Mesenchymal stem cell (in vitro differentiated cells and primary cell): ENCODE measurements at regions not wholly inside any gene's neighbourhood (a gene's known extent, or its start where the extent isn't known, plus 50 kb on each side); places are given as distances from the start of the nearest gene placed in this dataset.

Experiments used
- DNase-seq: peaks from one replicate; pipeline ENCODE4 v3.0.0-alpha.2; 2013
- H2AFZ ChIP-seq: one replicate; pipeline ENCODE4 v1.6.1; 2013; ENCODE audit warnings: low read depth, mild to moderate bottlenecking, control low read depth, inconsistent platforms, low read length, moderate library complexity
- H2AK5ac ChIP-seq: 2 replicates; pipeline ENCODE4 v1.6.1; 2013; ENCODE audit warnings: low read length, moderate library complexity, mild to moderate bottlenecking, inconsistent platforms; ENCODE audit not compliant: severe bottlenecking
- H2BK120ac ChIP-seq: one replicate; pipeline ENCODE4 v1.6.1; 2013; ENCODE audit warnings: low read depth, mild to moderate bottlenecking, inconsistent platforms, low read length, moderate library complexity
- H2BK12ac ChIP-seq, 2 experiments: one replicate each; pipeline ENCODE4 v1.6.1; 2013; ENCODE audit warnings: inconsistent platforms in 2 of 2, low read length in 2 of 2, mild to moderate bottlenecking in 2 of 2, moderate library complexity in 2 of 2, control low read depth in 1 of 2
- H2BK15ac ChIP-seq: one replicate; pipeline ENCODE4 v1.6.1; 2013; ENCODE audit warnings: mild to moderate bottlenecking, low read depth, inconsistent platforms; ENCODE audit not compliant: poor library complexity, severe bottlenecking
- H2BK5ac ChIP-seq: 2 replicates; pipeline ENCODE4 v1.6.1; 2013; ENCODE audit warnings: low read depth, mild to moderate bottlenecking, low read length, control low read depth, inconsistent platforms; ENCODE audit not compliant: poor library complexity, severe bottlenecking
- H3K14ac ChIP-seq, 2 experiments: one replicate each; pipeline ENCODE4 v1.6.1; 2013; ENCODE audit warnings: inconsistent platforms in 2 of 2, low read length in 2 of 2, control low read depth in 1 of 2, mild to moderate bottlenecking in 1 of 2, moderate library complexity in 1 of 2
- H3K18ac ChIP-seq, 2 experiments: one replicate each; pipeline ENCODE4 v1.6.1; 2013; ENCODE audit warnings: inconsistent platforms in 2 of 2, low read length in 2 of 2, control low read depth in 1 of 2, low read depth in 1 of 2, mild to moderate bottlenecking in 1 of 2
- H3K23ac ChIP-seq, 2 experiments: one replicate each; pipeline ENCODE4 v1.6.1; 2013; ENCODE audit warnings: inconsistent platforms in 2 of 2, low read length in 2 of 2, mild to moderate bottlenecking in 2 of 2, moderate library complexity in 2 of 2, control low read depth in 1 of 2
- H3K27ac ChIP-seq: 2 replicates; pipeline ENCODE4 v1.5.1; 2013; ENCODE audit warnings: mild to moderate bottlenecking, moderate library complexity, low read length, control low read depth, inconsistent platforms; ENCODE audit not compliant: poor library complexity, severe bottlenecking
- H3K27me3 ChIP-seq, 2 experiments: 2 replicates each; pipeline versions ENCODE4 v1.6.1 to v1.7.0; 2013; ENCODE audit warnings: low read length in 2 of 2, mild to moderate bottlenecking in 2 of 2, moderate library complexity in 2 of 2, control low read depth in 1 of 2, inconsistent platforms in 1 of 2; ENCODE audit not compliant: control insufficient read depth in 1 of 2, insufficient read depth in 1 of 2
- H3K36me3 ChIP-seq, 2 experiments: 2 replicates each; pipeline versions ENCODE4 v1.6.1 to v1.7.0; 2013; ENCODE audit warnings: low read length in 2 of 2, control low read depth in 1 of 2, inconsistent platforms in 1 of 2, low read depth in 1 of 2, mild to moderate bottlenecking in 1 of 2; ENCODE audit not compliant: insufficient read depth in 2 of 2, control insufficient read depth in 1 of 2
- H3K4ac ChIP-seq, 2 experiments: one replicate each; pipeline ENCODE4 v1.6.1; 2013; ENCODE audit warnings: inconsistent platforms in 2 of 2, low read length in 2 of 2, mild to moderate bottlenecking in 2 of 2, moderate library complexity in 2 of 2, control low read depth in 1 of 2, low read depth in 1 of 2
- H3K4me1 ChIP-seq: 2 replicates; pipeline ENCODE4 v1.6.1; 2013; ENCODE audit warnings: low read depth, low read length, control low read depth; ENCODE audit not compliant: control insufficient read depth, insufficient read depth
- H3K4me2 ChIP-seq: 2 replicates; pipeline ENCODE4 v1.6.1; 2013; ENCODE audit warnings: low read length, mild to moderate bottlenecking, inconsistent platforms; ENCODE audit not compliant: poor library complexity, severe bottlenecking
- H3K4me3 ChIP-seq, 2 experiments: 2 replicates each; pipeline versions ENCODE4 v1.5.1 to v1.7.0; 2013; ENCODE audit warnings: low read length in 2 of 2, mild to moderate bottlenecking in 2 of 2, control low read depth in 1 of 2, low read depth in 1 of 2; ENCODE audit not compliant: insufficient read depth in 1 of 2
- H3K79me1 ChIP-seq: replicated peaks from 2 replicates; pipeline ENCODE4 v1.6.1; 2013; ENCODE audit warnings: mild to moderate bottlenecking, control low read depth, low read length, inconsistent platforms; ENCODE audit not compliant: poor library complexity, severe bottlenecking
- H3K9ac ChIP-seq: 2 replicates; pipeline ENCODE4 v1.7.0; 2013; ENCODE audit warnings: mild to moderate bottlenecking, low read length, moderate library complexity
- H3K9me3 ChIP-seq: 2 replicates; pipeline ENCODE4 v1.7.0; 2013; ENCODE audit warnings: mild to moderate bottlenecking, low read length; ENCODE audit not compliant: control insufficient read depth
- H4K8ac ChIP-seq: one replicate; pipeline ENCODE4 v1.6.1; 2013; ENCODE audit warnings: inconsistent platforms, mild to moderate bottlenecking, low read length, moderate library complexity
- H4K91ac ChIP-seq: one replicate; pipeline ENCODE4 v1.6.1; 2013; ENCODE audit warnings: mild to moderate bottlenecking, low read length, inconsistent platforms
- WGBS: methylation state at CpG from one replicate; pipeline ENCODE4 v1.1.7; 2013; ENCODE audit warnings: mixed read lengths; 5-methylcytosine and 5-hydroxymethylcytosine counted together

DNA sequence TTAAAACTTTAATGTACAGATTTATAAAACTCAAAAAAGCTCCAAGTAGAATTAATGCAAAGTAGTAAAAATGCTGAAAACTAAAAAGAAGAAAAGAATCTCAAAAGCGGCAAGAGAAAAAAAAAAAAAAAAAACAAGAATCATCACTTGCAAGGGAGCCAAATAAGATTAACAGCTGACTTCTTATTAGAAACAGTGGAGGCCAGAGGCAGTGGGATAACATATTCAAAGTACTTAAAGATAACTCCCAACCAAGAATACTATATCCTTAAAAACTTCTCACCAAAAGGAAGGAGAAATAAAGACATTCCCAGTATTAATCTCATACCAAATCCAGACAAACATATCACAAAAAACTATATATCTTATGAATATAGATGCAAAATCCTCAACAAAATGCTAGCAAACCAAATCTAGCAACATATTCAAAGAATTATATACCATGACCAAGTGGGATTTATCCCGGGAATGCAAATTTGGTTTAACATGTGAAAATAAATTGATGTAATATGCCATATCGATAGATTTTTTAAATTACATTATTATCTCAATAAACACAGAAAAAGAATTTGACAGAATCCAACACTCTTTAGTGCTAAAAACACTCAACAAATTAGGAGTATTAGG lies 62.7 kb downstream of the CAMK2N1 start:
- WGBS = no CpG with 5 or more reads among the region's 3 CpGs
- no peak overlapping the region for H3K4ac ChIP-seq
- H3K9ac ChIP-seq = no peak overlapping the region
- no peak overlapping the region for H3K18ac ChIP-seq
- H3K27me3 ChIP-seq = peaks cover 13 to 14% of the 10 kb centered on the region in 2 experiments
- no peak overlapping the region for H3K14ac ChIP-seq
- H2BK5ac ChIP-seq = no peak overlapping the region
- H2BK15ac ChIP-seq = no peak overlapping the region
- H4K91ac ChIP-seq = no peak overlapping the region
- no peak overlapping the region for H3K4me2 ChIP-seq
- H3K27ac ChIP-seq = no peak overlapping the region
- no peak overlapping the region for H2AFZ ChIP-seq
- H2AK5ac ChIP-seq = no peak overlapping the region
- no peak overlapping the region for H4K8ac ChIP-seq
- no peak overlapping the region for H3K23ac ChIP-seq
- H2BK12ac ChIP-seq = no peak overlapping the region
- H3K9me3 ChIP-seq = peaks cover 62% of the 10 kb centered on the region
- H2BK120ac ChIP-seq = no peak overlapping the region
- no peak for DNase-seq
- no peaks in the 10 kb centered on the region for H3K36me3 ChIP-seq
- no peak overlapping the region for H3K4me3 ChIP-seq
- no peaks in the 10 kb centered on the region for H3K79me1 ChIP-seq
- peaks cover 12% of the 10 kb centered on the region for H3K4me1 ChIP-seq

DNA sequence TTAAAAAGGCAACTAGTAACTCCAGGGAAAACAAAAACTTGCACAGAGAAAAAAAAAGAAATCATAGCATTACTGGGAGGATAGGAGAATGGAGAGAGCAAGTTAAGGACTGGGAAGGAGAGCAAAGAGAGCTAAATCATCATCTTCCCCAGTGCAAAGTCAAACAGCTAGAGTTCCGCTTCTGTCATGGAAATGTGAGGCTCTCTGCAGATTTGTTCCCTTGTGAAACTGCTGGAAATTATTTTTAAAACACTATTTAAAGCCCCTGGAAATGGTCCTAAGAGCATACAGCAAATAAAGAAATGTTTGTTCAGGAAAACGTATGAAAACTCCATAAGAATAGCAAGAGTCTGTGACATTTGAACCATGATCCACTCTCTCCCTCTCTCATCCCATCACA lies 64.6 kb downstream of the CAMK2N1 start:
- H3K4me1 ChIP-seq = peaks cover 2% of the 10 kb centered on the region
- H3K9me3 ChIP-seq = peaks cover 62% of the 10 kb centered on the region
- H3K4ac ChIP-seq = no peak overlapping the region
- peaks cover 13 to 22% of the 10 kb centered on the region in 2 experiments for H3K27me3 ChIP-seq
- H4K8ac ChIP-seq = no peak overlapping the region
- no peak for DNase-seq
- no peak overlapping the region for H2BK15ac ChIP-seq
- H3K18ac ChIP-seq = no peak overlapping the region
- no peak overlapping the region for H4K91ac ChIP-seq
- H2AFZ ChIP-seq = no peak overlapping the region
- H3K4me2 ChIP-seq = no peak overlapping the region
- no peaks in the 10 kb centered on the region for H3K79me1 ChIP-seq
- no peak overlapping the region for H3K4me3 ChIP-seq
- H3K23ac ChIP-seq = no peak overlapping the region
- H3K9ac ChIP-seq = no peak overlapping the region
- WGBS = 83% methylated on average over 1 of the region's 2 CpGs
- no peak overlapping the region for H2BK5ac ChIP-seq
- no peak overlapping the region for H2BK12ac ChIP-seq
- no peak overlapping the region for H3K27ac ChIP-seq
- H2AK5ac ChIP-seq = no peak overlapping the region
- H2BK120ac ChIP-seq = no peak overlapping the region
- no peak overlapping the region for H3K14ac ChIP-seq
- no peaks in the 10 kb centered on the region for H3K36me3 ChIP-seq

DNA sequence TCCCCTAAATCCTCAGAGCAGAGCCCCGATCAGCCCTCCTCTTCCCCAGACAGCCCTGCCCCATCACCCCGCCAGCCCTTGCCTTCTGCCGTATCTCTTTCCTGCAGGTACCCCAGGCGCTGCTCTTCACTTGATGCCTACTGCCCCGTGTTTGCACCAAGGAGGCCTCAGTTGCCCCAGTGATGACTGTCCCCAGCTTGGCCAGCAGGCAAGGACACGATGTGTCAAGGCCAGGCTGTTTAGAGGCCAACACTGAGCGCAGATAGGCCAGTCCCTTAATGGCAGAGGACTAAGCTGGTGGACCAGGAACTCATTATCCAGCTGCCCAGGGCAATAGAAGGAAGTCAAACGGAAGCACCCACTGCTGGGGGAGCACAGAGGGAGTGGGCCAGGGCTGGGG lies 68.4 kb downstream of the CAMK2N1 start:
- no peak overlapping the region for H3K4ac ChIP-seq
- 88% methylated on average over 8 of the region's 8 CpGs for WGBS

DNA sequence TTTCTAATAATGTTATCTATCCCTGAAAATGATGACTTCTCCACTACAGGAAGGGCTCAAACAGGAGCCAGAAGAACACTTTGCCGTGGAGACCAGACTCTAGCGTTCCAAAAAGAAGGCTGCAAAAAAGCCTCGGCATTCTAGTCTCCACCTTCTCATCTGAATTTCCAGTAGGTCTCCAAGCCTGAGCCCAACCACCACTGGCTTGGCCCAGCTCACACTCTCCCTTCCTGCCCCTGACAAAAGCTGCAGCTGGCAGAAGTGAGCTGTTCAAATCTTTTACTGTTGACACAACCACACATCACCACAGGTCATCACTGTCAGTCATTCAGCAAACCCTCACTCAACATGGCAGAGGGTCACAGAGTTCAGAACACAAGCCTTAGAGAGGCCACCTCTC lies 69.3 kb downstream of the CAMK2N1 start:
- no peak overlapping the region for H3K4ac ChIP-seq
- peaks cover 10 to 46% of the 10 kb centered on the region in 2 experiments for H3K27me3 ChIP-seq
- no peak for DNase-seq
- no peaks in the 10 kb centered on the region for H3K36me3 ChIP-seq
- H2BK5ac ChIP-seq = no peak overlapping the region
- no peak overlapping the region for H3K27ac ChIP-seq
- no peak overlapping the region for H4K91ac ChIP-seq
- H3K4me2 ChIP-seq = no peak overlapping the region
- no peak overlapping the region for H2AK5ac ChIP-seq
- H2BK12ac ChIP-seq = no peak overlapping the region
- no peak overlapping the region for H3K4me3 ChIP-seq
- no peaks in the 10 kb centered on the region for H3K4me1 ChIP-seq
- H3K9me3 ChIP-seq = peaks cover 20% of the 10 kb centered on the region
- WGBS = 94% methylated on average over 3 of the region's 3 CpGs
- no peaks in the 10 kb centered on the region for H3K79me1 ChIP-seq
- H2BK120ac ChIP-seq = no peak overlapping the region
- H2AFZ ChIP-seq = no peak overlapping the region
- H2BK15ac ChIP-seq = no peak overlapping the region
- H4K8ac ChIP-seq = no peak overlapping the region
- no peak overlapping the region for H3K23ac ChIP-seq
- no peak overlapping the region for H3K9ac ChIP-seq
- H3K14ac ChIP-seq = no peak overlapping the region
- H3K18ac ChIP-seq = no peak overlapping the region

More for the DNA sequence above, 68.4 kb downstream of the CAMK2N1 start:
- no peak overlapping the region for H2BK5ac ChIP-seq
- H3K36me3 ChIP-seq = no peaks in the 10 kb centered on the region
- no peak overlapping the region for H3K4me3 ChIP-seq
- peaks cover 13 to 46% of the 10 kb centered on the region in 2 experiments for H3K27me3 ChIP-seq
- no peaks in the 10 kb centered on the region for H3K79me1 ChIP-seq
- H2BK120ac ChIP-seq = no peak overlapping the region
- H2AK5ac ChIP-seq = no peak overlapping the region
- H3K14ac ChIP-seq = no peak overlapping the region
- H3K4me2 ChIP-seq = no peak overlapping the region
- H3K23ac ChIP-seq = no peak overlapping the region
- no peak overlapping the region for H3K27ac ChIP-seq
- no peak overlapping the region for H2BK12ac ChIP-seq
- no peaks in the 10 kb centered on the region for H3K4me1 ChIP-seq
- no peak overlapping the region for H3K9ac ChIP-seq
- no peak overlapping the region for H4K91ac ChIP-seq
- H3K18ac ChIP-seq = no peak overlapping the region
- no peak for DNase-seq
- no peak overlapping the region for H2AFZ ChIP-seq
- H2BK15ac ChIP-seq = no peak overlapping the region
- no peak overlapping the region for H4K8ac ChIP-seq
- H3K9me3 ChIP-seq = peaks cover 29% of the 10 kb centered on the region
